ENCODE measurements at regions not wholly inside any gene's neighbourhood (a gene's known extent, or its start where the extent isn't known, plus 50 kb on each side); places are given as distances from the start of the nearest gene placed in this dataset.

- H3K27ac ChIP-seq, result no peak overlapping the region
- no peak for TF ChIP-seq ZFX (IDR thresholded peaks at IDR 0.05; ENCODE audit: borderline replicate concordance)
- TF ChIP-seq, protein P1, sequence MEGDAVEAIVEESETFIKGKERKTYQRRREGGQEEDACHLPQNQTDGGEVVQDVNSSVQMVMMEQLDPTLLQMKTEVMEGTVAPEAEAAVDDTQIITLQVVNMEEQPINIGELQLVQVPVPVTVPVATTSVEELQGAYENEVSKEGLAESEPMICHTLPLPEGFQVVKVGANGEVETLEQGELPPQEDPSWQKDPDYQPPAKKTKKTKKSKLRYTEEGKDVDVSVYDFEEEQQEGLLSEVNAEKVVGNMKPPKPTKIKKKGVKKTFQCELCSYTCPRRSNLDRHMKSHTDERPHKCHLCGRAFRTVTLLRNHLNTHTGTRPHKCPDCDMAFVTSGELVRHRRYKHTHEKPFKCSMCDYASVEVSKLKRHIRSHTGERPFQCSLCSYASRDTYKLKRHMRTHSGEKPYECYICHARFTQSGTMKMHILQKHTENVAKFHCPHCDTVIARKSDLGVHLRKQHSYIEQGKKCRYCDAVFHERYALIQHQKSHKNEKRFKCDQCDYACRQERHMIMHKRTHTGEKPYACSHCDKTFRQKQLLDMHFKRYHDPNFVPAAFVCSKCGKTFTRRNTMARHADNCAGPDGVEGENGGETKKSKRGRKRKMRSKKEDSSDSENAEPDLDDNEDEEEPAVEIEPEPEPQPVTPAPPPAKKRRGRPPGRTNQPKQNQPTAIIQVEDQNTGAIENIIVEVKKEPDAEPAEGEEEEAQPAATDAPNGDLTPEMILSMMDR (IDR thresholded peaks at IDR 0.05), result no peak
These were observed 219.3 kb upstream of the HMGA2 start for GRCh38 chr12:65605019-65605418.

DNA sequence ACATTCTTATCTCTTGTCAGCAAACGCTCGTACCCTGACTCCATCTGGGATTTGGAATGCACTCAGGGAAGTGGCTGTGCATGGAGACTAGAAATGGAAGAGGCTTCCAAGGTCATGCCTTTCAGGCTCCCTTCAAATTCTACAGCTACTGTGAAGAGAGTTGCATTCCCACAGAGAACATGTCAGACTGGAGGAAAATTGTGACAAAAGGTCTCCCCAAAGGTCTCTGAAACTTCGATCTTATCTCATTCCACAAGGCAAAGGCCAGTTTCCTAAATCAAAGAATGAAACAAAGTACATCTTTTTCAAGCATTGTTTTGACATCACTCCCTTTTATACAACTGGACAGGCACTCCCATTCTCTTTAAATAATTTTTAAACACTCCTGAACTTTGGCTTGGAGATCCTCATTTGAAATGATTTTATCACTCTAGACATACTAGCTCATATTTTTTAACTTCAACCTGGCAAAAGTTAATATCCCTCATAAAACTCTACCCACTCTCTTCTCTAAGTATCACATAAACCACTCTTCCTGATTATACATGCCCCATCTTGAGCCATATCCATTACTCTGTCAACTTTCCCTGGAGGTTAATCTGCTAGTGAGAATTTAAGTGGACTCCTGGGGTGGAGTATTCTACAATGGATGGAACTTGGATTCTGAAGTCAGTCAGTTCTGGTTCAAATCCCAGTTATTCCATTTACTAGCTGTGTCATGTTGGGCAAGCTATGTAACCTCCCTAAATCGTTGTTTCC lies 218.1 kb upstream of the HMGA2 start:
- H3K27ac ChIP-seq, result no peak overlapping the region
- TF ChIP-seq ZFX (IDR thresholded peaks at IDR 0.05; ENCODE audit: borderline replicate concordance), result no peak
- TF ChIP-seq, protein P1 (IDR thresholded peaks at IDR 0.05), result no peak

- no peak overlapping the region for H3K27ac ChIP-seq
- TF ChIP-seq, protein P1 (IDR thresholded peaks at IDR 0.05), result no peak
- no peak for TF ChIP-seq ZFX (IDR thresholded peaks at IDR 0.05; ENCODE audit: borderline replicate concordance)
These were observed 216.9 kb upstream of the HMGA2 start for GRCh38 chr12:65607401-65607841.

DNA sequence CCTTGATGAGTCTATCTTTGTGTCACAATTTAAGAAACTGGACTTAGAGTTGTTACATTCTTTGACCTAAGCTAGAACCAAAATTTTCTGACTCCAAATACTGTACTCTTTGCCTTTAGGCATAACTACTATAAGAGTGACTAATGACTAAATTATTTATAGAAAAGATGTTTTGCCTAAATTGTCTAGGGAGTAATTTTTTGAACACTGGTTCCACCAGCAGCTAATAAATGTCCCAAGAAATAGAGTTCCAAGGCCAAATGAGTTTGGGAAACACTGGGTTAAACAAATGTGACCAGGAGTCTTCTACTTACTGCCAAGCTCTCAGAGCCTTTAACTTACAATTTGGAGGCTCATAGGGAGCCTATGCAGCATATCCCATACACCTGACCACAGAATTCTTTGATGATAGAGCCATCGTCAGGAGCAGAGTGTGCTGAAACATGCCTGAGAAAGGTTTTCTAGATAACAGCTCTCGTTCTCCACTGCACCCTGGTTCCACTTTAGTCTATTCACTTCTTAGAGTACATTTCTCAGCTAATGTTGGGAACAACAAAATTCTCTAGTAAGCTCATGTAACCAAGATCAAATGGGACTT lies 215.9 kb upstream of the HMGA2 start:
- no peak for TF ChIP-seq ZFX (IDR thresholded peaks at IDR 0.05; ENCODE audit: borderline replicate concordance)
- TF ChIP-seq, protein P1 (IDR thresholded peaks at IDR 0.05), result no peak
- no peak overlapping the region for H3K27ac ChIP-seq

- no peak for TF ChIP-seq ZFX (IDR thresholded peaks at IDR 0.05; ENCODE audit: borderline replicate concordance)
- TF ChIP-seq, protein P1 (IDR thresholded peaks at IDR 0.05), result no peak
- no peak overlapping the region for H3K27ac ChIP-seq
These were observed 214.9 kb upstream of the HMGA2 start for GRCh38 chr12:65609359-65609771.

DNA sequence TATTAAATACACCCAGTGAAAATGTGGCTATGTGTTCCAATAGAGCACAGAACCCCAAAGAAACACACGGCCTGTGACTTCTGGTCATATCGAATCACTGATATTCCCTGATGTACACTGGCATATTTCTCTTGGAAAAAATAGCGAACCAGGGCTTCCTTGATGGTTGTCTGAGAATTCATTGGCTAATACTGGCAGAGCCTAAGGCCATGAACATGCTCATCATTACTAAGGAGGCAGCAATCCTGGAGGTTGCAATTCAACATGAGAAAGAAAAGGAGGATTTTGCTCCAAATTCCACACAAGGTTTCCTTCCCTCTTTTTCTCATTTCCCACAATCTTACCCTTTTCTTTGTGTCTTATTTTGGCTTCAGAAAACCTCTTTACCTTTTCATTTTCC lies 212.9 kb upstream of the HMGA2 start:
- H3K27ac ChIP-seq, result no peak overlapping the region

More for the DNA sequence above, 212.9 kb upstream of the HMGA2 start:
- TF ChIP-seq ZFX (IDR thresholded peaks at IDR 0.05; ENCODE audit: borderline replicate concordance), result no peak
- TF ChIP-seq, protein P1 (IDR thresholded peaks at IDR 0.05), result no peak

All from 22Rv1 (cell line).